Sigmoid colon (tissue), 6 donors: ENCODE measurements at regions not wholly inside any gene's neighbourhood (a gene's known extent, or its start where the extent isn't known, plus 50 kb on each side); places are given as distances from the start of the nearest gene placed in this dataset.

Experiments used
- DNase-seq: peaks from one replicate; pipeline ENCODE4 v3.0.0-alpha.2; 2019
- H3K27ac ChIP-seq, 4 donors: fragments of 200-600 bp; sonication (generic); one replicate each; pipeline ENCODE4 v1.5.1; 2016 to 2019; ENCODE audit warnings: mild to moderate bottlenecking in 1 of 4
- H3K27me3 ChIP-seq, 3 donors: fragments of 200-600 bp; sonication (generic); one replicate each; pipeline ENCODE4 v1.5.1; 2019; ENCODE audit warnings: mild to moderate bottlenecking in 1 of 3
- H3K36me3 ChIP-seq, 4 donors: fragments of 200-600 bp; sonication (generic); one replicate each; pipeline ENCODE4 v1.5.1; 2016 to 2019
- H3K4me1 ChIP-seq, 4 donors: fragments of 200-600 bp; sonication (generic); one replicate each; pipeline ENCODE4 v1.5.1; 2017 to 2019
- H3K4me3 ChIP-seq, 4 donors: fragments of 200-600 bp; sonication (generic); one replicate each; pipeline ENCODE4 v1.5.1; 2017 to 2019; ENCODE audit warnings: mild to moderate bottlenecking in 2 of 4, moderate library complexity in 1 of 4
- H3K9me3 ChIP-seq, 4 donors: fragments of 200-600 bp in 3 of 4; sonication (generic) in 3 of 4; one replicate each; pipeline versions ENCODE4 v1.5.1 to v1.6.1; 2013 to 2019
- CTCF ChIP-seq, 4 experiments: fragments of 450-650 bp in 3 of 4; fragments of 200-600 bp in 1 of 4; IDR thresholded peaks; one replicate each; pipeline ENCODE4 v1.5.1; 2016 to 2019; ENCODE audit warnings: antibody characterized with exemption in 4 of 4, mild to moderate bottlenecking in 3 of 4, moderate library complexity in 2 of 4
- EP300 ChIP-seq, 4 donors: sonication (generic); formaldehyde crosslinking; IDR thresholded peaks; one replicate each; pipeline ENCODE4 v1.6.1; 2017; ENCODE audit warnings: antibody characterized with exemption in 4 of 4
- POLR2A ChIP-seq, 2 donors: fragments of 450-650 bp; IDR thresholded peaks; one replicate each; pipeline ENCODE4 v1.6.1; 2016; ENCODE audit warnings: antibody characterized with exemption in 2 of 2, mild to moderate bottlenecking in 2 of 2, moderate library complexity in 2 of 2
- POLR2AphosphoS5 ChIP-seq, 4 donors: sonication (generic); formaldehyde crosslinking; IDR thresholded peaks; one replicate each; pipeline ENCODE4 v1.6.1; 2017; ENCODE audit warnings: antibody characterized with exemption in 4 of 4
- WGBS, 2 donors: extraction: QIAGEN DNeasy Blood & Tissue Kit; methylation state at CpG; one replicate each; pipeline ENCODE4 v1.1.7; 2013; 5-methylcytosine and 5-hydroxymethylcytosine counted together
- intact Hi-C: fragments of 100-400 bp; cut with DNase I; formaldehyde crosslinking; loops from one replicate; pipeline ENCODE4 v1.15.1; 2023
- donor health status: healthy with polysubstance abuse.
- donor health status: healthy.

GRCh38 chr14:97796511-97796910 lies 999.3 kb downstream of the VRK1 start:
- TF ChIP-seq POLR2AphosphoS5 (IDR thresholded peaks at IDR 0.05) (no peak), EP300 (IDR thresholded peaks at IDR 0.05) (no peak), CTCF (IDR thresholded peaks at IDR 0.05) (no peak), POLR2A (IDR thresholded peaks at IDR 0.05) (no peak)
- Histone ChIP-seq H3K4me3 (no peak overlapping the region), H3K27me3 (no peaks in the 10 kb centered on the region), H3K36me3 (no peaks in the 10 kb centered on the region), H3K27ac (no peak overlapping the region), H3K9me3 (no peaks in the 10 kb centered on the region), H3K4me1 (no peaks in the 10 kb centered on the region)
- 62 to 67% methylated on average over 5 of the region's 5 CpGs for WGBS, 2 donors
- intact Hi-C loops, result no loop called here
- no peak for DNase-seq

- intact Hi-C loops, result no loop called here
- 73 to 79% methylated on average over 9 of the region's 9 CpGs for WGBS, 2 donors
- DNase-seq, result no peak
Observed at GRCh38 chr14:97798176-97798575, 1001.0 kb downstream of the VRK1 start.

GRCh38 chr14:97802430-97803373 lies 1005.5 kb downstream of the VRK1 start:
- Histone ChIP-seq H3K4me3 (no peak overlapping the region), H3K4me1 (no peaks in the 10 kb centered on the region), H3K9me3 (no peaks in the 10 kb centered on the region), H3K27me3 (no peaks in the 10 kb centered on the region), H3K27ac (no peak overlapping the region), H3K36me3 (no peaks in the 10 kb centered on the region)
- intact Hi-C loops, result no loop called here
- 75 to 87% methylated on average over 8 of the region's 8 CpGs for WGBS, 2 donors
- DNase-seq, result no peak
- TF ChIP-seq POLR2A (IDR thresholded peaks at IDR 0.05) (no peak), CTCF (IDR thresholded peaks at IDR 0.05) (no peak)

More at GRCh38 chr14:97798176-97798575, 1001.0 kb downstream of the VRK1 start:
- Histone ChIP-seq H3K4me1 (no peaks in the 10 kb centered on the region), H3K9me3 (no peaks in the 10 kb centered on the region), H3K36me3 (no peaks in the 10 kb centered on the region), H3K4me3 (no peak overlapping the region), H3K27me3 (no peaks in the 10 kb centered on the region), H3K27ac (no peak overlapping the region)
- TF ChIP-seq POLR2A (IDR thresholded peaks at IDR 0.05) (no peak), POLR2AphosphoS5 (IDR thresholded peaks at IDR 0.05) (no peak), CTCF (IDR thresholded peaks at IDR 0.05) (no peak), EP300 (IDR thresholded peaks at IDR 0.05) (no peak)

GRCh38 chr14:97804056-97804455 lies 1006.9 kb downstream of the VRK1 start:
- no peaks in the 10 kb centered on the region for H3K4me1 ChIP-seq
- intact Hi-C loops, result no loop called here

More at GRCh38 chr14:97804056-97804455, 1006.9 kb downstream of the VRK1 start:
- Histone ChIP-seq H3K36me3 (no peaks in the 10 kb centered on the region), H3K27ac (no peak overlapping the region), H3K9me3 (no peaks in the 10 kb centered on the region), H3K27me3 (no peaks in the 10 kb centered on the region), H3K4me3 (no peak overlapping the region)
- WGBS, 2 donors, result 87 to 90% methylated on average over 2 of the region's 2 CpGs
- DNase-seq, result no peak
- no peak for TF ChIP-seq EP300 (IDR thresholded peaks at IDR 0.05)
- no peak for TF ChIP-seq CTCF (IDR thresholded peaks at IDR 0.05)
- TF ChIP-seq POLR2A (IDR thresholded peaks at IDR 0.05), result no peak
- no peak for TF ChIP-seq POLR2AphosphoS5 (IDR thresholded peaks at IDR 0.05)
